Endodermal cell (in vitro differentiated cells): ENCODE measurements at regions not wholly inside any gene's neighbourhood (a gene's known extent, or its start where the extent isn't known, plus 50 kb on each side); places are given as distances from the start of the nearest gene placed in this dataset.

Experiments used
- DNase-seq: peaks from one replicate; pipeline ENCODE4 v3.0.0-alpha.2; 2017
- H3K27ac ChIP-seq: 2 replicates; pipeline ENCODE4 v1.5.1; 2013; ENCODE audit warnings: mild to moderate bottlenecking, low read depth, low read length, moderate library complexity
- H3K27me3 ChIP-seq: 2 replicates; pipeline ENCODE4 v1.6.1; 2013; ENCODE audit warnings: mild to moderate bottlenecking, low read length, moderate library complexity; ENCODE audit not compliant: insufficient read depth, control insufficient read depth, poor library complexity, severe bottlenecking
- H3K36me3 ChIP-seq: 2 replicates; pipeline ENCODE4 v1.7.0; 2013; ENCODE audit warnings: mild to moderate bottlenecking, low read length, moderate library complexity; ENCODE audit not compliant: control insufficient read depth, insufficient read depth
- H3K4me1 ChIP-seq: one replicate; pipeline ENCODE4 v1.7.0; 2013; ENCODE audit warnings: low read length; ENCODE audit not compliant: control insufficient read depth, insufficient read depth
- H3K4me3 ChIP-seq: 2 replicates; pipeline ENCODE4 v1.5.1; 2013; ENCODE audit warnings: mild to moderate bottlenecking, low read length, moderate library complexity
- H3K9ac ChIP-seq: 2 replicates; pipeline ENCODE4 v1.6.1; 2013; ENCODE audit warnings: mild to moderate bottlenecking, low read length, moderate library complexity; ENCODE audit not compliant: poor library complexity, severe bottlenecking; ENCODE audit errors: extremely low read depth
- H3K9me3 ChIP-seq: 2 replicates; pipeline ENCODE4 v1.6.1; 2013; ENCODE audit warnings: mild to moderate bottlenecking, low read length, moderate library complexity; ENCODE audit not compliant: control insufficient read depth
- H3K27ac Mint-ChIP-seq: 2 replicates; pipeline ENCODE4 v1.8.0; 2020; ENCODE audit warnings: mixed read lengths
- H3K27me3 Mint-ChIP-seq: 2 replicates; pipeline ENCODE4 v1.8.0; 2021; ENCODE audit warnings: mild to moderate bottlenecking, mixed read lengths; ENCODE audit not compliant: insufficient read depth
- H3K36me3 Mint-ChIP-seq: 2 replicates; pipeline ENCODE4 v1.8.0; 2020; ENCODE audit warnings: low read depth, mixed read lengths
- H3K4me1 Mint-ChIP-seq: 2 replicates; pipeline ENCODE4 v1.8.0; 2020; ENCODE audit warnings: mixed read lengths
- H3K4me3 Mint-ChIP-seq: 2 replicates; pipeline ENCODE4 v1.8.0; 2020; ENCODE audit warnings: mild to moderate bottlenecking, moderate library complexity, mixed read lengths
- H3K9me3 Mint-ChIP-seq: 2 replicates; pipeline ENCODE4 v1.8.0; 2020; ENCODE audit warnings: mild to moderate bottlenecking, mixed read lengths
- WGBS, 2 experiments: methylation state at CpG; one replicate each; pipeline versions ENCODE4 v1.1.5 to v1.1.7; 2013; ENCODE audit warnings: missing lambda C conversion rate in 2 of 2, mixed read lengths in 1 of 2; ENCODE audit not compliant: insufficient coverage in 1 of 2, insufficient read length in 1 of 2; 5-methylcytosine and 5-hydroxymethylcytosine counted together
- TF ChIP-seq, protein P1 (sequence below): fragments of 200-600 bp; sonication (generic); conservative IDR thresholded peaks from 2 replicates; pipeline ENCODE4 v1.5.0; 2021; ENCODE audit warnings: antibody characterized with exemption, mild to moderate bottlenecking

DNA sequence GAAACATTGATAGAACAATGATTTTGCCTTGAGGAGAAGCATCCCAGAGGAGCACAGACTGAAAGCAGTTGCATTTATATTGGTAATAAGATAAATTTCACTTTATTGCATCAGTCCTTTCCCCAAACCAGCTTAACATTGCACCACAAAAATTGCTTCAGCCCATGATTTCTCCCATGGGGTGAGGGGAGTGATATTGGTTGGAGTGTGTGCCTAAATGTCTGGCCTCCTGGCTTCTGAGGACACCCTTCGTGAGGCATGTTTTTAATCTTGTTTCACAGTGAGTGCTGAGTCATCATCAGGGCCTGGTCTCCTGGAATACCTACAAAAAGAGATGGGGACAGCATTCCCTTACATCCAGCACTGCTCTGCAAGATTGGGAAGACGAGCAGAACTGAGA lies 487.9 kb downstream of the C4orf33 start:
- H3K36me3 ChIP-seq = no peaks in the 10 kb centered on the region
- 72 to 83% methylated on average over 1 to 2 of the region's 2 CpGs for WGBS, 2 experiments
- peaks cover 8% of the 10 kb centered on the region for H3K9me3 ChIP-seq
- DNase-seq = peak; percentile 46
- no peak overlapping the region for H3K4me3 ChIP-seq
- no peak overlapping the region for H3K27ac ChIP-seq
- Mint-ChIP-seq H3K4me3 (no peak overlapping the region), H3K27me3 (no peaks in the 10 kb centered on the region), H3K27ac (peak overlapping the region; percentile 59), H3K9me3 (peaks cover 10% of the 10 kb centered on the region), H3K36me3 (no peaks in the 10 kb centered on the region), H3K4me1 (peaks cover 2% of the 10 kb centered on the region)
- no peaks in the 10 kb centered on the region for H3K4me1 ChIP-seq
- TF ChIP-seq, protein P1, sequence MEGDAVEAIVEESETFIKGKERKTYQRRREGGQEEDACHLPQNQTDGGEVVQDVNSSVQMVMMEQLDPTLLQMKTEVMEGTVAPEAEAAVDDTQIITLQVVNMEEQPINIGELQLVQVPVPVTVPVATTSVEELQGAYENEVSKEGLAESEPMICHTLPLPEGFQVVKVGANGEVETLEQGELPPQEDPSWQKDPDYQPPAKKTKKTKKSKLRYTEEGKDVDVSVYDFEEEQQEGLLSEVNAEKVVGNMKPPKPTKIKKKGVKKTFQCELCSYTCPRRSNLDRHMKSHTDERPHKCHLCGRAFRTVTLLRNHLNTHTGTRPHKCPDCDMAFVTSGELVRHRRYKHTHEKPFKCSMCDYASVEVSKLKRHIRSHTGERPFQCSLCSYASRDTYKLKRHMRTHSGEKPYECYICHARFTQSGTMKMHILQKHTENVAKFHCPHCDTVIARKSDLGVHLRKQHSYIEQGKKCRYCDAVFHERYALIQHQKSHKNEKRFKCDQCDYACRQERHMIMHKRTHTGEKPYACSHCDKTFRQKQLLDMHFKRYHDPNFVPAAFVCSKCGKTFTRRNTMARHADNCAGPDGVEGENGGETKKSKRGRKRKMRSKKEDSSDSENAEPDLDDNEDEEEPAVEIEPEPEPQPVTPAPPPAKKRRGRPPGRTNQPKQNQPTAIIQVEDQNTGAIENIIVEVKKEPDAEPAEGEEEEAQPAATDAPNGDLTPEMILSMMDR = no peak
- H3K9ac ChIP-seq = no peak overlapping the region
- H3K27me3 ChIP-seq = no peaks in the 10 kb centered on the region

DNA sequence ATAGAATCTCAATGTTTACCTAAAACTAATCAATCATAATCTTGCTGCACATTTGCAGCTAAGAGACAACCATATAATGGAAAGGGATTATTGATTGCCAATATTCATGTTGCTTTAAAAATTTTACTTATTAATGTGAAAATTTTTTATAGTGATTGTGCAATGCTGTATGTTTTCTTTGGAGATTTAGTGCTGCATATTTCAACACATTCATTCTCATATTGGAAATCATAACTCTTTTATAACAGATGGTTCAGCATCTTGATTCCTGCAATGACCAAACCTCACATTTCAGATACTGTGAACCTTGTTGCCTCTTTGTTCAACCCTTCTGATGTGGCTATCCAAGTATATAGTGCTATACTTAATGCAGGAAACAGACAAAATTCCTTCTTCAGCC lies 502.6 kb downstream of the C4orf33 start:
- no peak overlapping the region for H3K4me3 Mint-ChIP-seq
- no peaks in the 10 kb centered on the region for H3K4me1 Mint-ChIP-seq
- TF ChIP-seq, protein P1 = no peak
- DNase-seq = no peak
- H3K36me3 Mint-ChIP-seq = no peaks in the 10 kb centered on the region
- Histone ChIP-seq H3K9ac (no peak overlapping the region), H3K36me3 (no peaks in the 10 kb centered on the region), H3K27me3 (no peaks in the 10 kb centered on the region), H3K4me3 (no peak overlapping the region), H3K9me3 (peaks cover 9% of the 10 kb centered on the region), H3K4me1 (no peaks in the 10 kb centered on the region), H3K27ac (no peak overlapping the region)
- no peak overlapping the region for H3K27ac Mint-ChIP-seq
- no peaks in the 10 kb centered on the region for H3K27me3 Mint-ChIP-seq
- H3K9me3 Mint-ChIP-seq = peaks cover 6% of the 10 kb centered on the region

DNA sequence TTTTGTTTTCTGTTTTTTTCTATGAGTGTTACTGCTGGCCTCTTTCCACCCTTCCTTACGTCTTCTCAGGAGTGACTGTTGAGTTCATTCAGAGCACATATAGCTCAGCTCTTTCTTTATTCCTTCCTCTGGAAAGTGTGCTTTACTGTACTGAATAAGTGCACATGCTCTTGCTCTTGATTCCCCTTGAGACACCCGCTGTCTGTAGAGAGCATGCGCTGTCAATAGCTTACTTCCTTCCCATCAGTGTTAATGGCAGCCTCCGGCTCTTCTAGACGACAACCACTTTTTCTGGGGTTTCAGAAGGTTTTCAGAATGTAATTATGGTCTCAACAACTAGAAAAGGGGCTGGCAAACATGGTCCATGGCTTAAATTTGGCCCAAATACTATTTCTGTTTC lies 504.9 kb downstream of the C4orf33 start:
- Histone ChIP-seq H3K36me3 (no peaks in the 10 kb centered on the region), H3K9ac (no peak overlapping the region), H3K4me3 (no peak overlapping the region), H3K27me3 (no peaks in the 10 kb centered on the region), H3K27ac (no peak overlapping the region), H3K4me1 (no peaks in the 10 kb centered on the region), H3K9me3 (no peaks in the 10 kb centered on the region)
- TF ChIP-seq, protein P1 = no peak
- H3K36me3 Mint-ChIP-seq = no peaks in the 10 kb centered on the region
- H3K4me1 Mint-ChIP-seq = no peaks in the 10 kb centered on the region
- H3K9me3 Mint-ChIP-seq = no peaks in the 10 kb centered on the region
- H3K27me3 Mint-ChIP-seq = no peaks in the 10 kb centered on the region
- H3K27ac Mint-ChIP-seq = no peak overlapping the region
- no peak overlapping the region for H3K4me3 Mint-ChIP-seq
- WGBS, 2 experiments = 89 to 100% methylated on average over 1 to 5 of the region's 5 CpGs
- DNase-seq = no peak
